ENCODE measurements at regions not wholly inside any gene's neighbourhood (a gene's known extent, or its start where the extent isn't known, plus 50 kb on each side); places are given as distances from the start of the nearest gene placed in this dataset.
"Not testable (repeated sequence)": the region's sequence is repeated elsewhere in the genome, so short reads cannot be mapped to it uniquely, and the experiment has no call there.

DNA sequence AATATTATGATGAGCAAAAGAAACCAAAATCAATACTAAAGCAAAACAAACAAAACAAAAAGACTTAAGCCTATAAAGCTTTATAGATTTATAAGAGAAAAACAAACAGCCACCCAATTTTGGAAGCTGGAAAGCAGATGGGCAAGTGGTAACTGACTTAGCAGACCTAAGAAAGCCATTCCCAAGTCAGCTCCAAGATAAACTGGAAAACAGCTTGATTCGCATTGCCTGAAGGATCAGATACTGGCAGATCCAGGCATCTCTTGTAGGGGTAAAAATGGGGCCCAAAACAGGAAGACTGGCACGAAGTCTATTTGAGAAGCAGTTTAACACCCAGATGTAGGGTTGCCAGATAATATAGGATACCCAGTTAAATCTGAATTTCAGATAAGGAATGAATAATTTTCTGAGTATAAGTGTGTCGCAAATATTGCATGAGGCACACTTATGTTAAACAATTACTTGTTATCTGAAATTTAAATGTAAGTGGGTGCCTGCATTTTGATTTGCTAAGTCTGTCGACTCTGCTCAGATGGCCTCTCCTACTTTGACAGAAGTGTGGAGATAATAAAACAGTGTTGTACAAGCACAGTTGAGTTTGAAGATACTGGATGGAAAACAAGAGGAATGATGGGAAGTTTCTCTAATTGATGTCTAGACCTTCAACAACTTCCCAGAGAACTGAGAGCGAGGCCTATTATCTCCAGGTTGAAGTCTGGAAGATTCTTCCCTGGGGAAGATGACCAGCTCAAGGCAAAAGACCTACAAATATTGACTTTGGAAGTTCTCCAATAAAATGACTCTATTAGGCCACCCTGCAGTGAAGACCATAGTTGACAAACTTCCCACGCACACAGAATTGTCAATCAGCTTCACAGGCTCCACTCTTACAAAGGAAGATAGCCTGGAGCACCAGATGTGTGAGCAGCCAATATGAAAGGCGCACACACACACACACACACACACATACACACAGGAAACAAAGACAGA, 113.4 kb downstream of the FAM50B start:
- no peak for DNase-seq

DNA sequence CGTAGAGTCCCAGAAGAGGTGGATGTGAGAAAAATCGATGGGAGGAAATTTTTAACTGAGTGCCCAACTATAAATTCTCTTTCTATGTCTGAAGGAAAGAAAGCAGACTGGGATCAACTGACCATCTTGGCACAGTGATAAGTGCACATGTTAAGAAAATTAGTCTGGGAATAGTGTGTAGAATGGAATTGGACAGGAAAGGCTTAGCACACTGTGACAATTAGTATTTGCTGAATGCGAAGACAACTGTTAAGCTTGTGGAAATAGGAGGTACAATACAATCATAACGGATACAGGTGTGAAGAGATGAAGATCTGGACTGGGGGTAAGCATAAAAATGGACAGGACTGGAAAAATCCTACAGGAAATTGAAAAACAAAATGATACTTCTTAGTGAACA, 114.3 kb downstream of the FAM50B start:
- no peak for DNase-seq

DNA sequence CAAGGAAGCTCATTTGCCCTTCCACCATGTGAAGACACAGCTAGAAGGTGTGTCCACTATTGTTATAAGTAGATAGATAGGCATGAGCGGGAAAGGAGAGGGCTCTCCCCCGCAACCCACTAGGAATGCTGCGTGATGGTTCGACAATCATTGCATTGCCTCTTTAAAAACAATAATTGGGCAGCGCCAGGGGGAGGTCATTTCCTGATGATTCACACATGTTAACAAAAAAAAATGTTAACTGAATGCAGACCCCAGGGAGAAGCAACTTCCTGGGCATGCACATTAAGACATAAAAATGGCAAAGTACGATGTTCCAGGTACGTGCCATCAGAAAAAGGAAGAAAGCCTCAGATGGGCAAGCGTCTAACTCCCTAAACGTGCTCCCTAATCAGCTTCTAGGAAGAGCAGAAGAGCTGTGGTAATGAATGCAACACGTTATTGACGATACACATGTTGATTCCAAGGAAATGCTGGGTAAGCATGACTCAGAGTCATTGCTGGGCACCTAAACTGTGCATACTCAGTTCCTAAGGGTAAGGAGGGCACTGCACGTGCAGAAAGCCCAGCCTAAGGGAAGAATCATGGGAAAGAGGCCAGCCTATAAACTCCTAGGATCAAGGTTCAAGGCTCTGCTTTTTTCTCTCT, 113.7 kb downstream of the FAM217A start:
- no peak for DNase-seq

DNA sequence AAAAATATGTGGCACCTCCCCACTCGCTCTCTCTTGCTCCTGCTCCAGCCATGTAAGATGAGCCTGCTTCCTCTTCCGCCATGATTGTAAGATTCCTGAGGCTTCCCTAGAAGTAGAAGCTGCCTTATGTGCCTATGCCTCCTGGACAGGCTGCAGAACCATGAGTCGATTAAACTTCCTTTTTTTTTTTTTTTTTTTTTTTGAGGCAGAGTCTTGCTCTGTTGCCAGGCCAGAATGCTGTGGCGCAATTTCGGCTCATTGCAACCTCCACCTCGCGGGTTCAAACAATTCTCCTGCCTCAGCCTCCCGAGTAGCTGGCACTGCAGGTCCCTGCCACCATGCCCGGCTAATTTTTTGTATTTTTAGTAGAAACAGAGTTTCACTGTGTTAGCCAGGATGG, 112.5 kb downstream of the FAM217A start:
- no peak for DNase-seq

GRCh38 chr6:3970097-3970496, 108.8 kb downstream of the FAM217A start:
- no peak for DNase-seq

- DNase-seq = not testable (repeated sequence)
Observed at GRCh38 chr6:3973152-3973551, 105.8 kb downstream of the FAM217A start.

- DNase-seq = peak; percentile 28
Observed at GRCh38 chr6:3977875-3978711, 100.8 kb downstream of the FAM217A start.

- DNase-seq = not testable (repeated sequence)
Observed at GRCh38 chr6:3978966-3979365, 100.0 kb downstream of the FAM217A start.

DNA sequence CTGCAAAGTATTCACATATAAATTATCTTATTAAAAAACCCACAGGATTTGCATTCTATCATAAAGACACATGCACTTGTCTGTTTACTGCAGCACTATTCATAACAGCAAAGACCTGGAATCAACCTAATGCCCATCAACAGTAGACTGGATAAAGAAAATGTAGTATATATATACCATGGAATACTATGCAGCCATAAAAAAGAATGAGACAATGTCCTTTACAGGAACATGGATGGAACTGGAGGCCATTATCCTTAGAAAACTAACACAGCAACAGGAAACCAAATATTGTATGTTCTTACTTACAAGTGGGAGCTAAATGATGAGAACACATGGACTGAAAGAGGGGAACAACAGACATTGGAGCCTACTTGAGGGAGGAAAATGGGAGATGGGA, 97.0 kb downstream of the FAM217A start:
- DNase-seq = no peak

- DNase-seq = no peak
Observed at GRCh38 chr6:3983778-3984177, 95.2 kb downstream of the FAM217A start.

- DNase-seq = no peak
Observed at GRCh38 chr6:3984494-3984893, 94.4 kb downstream of the FAM217A start.

DNA sequence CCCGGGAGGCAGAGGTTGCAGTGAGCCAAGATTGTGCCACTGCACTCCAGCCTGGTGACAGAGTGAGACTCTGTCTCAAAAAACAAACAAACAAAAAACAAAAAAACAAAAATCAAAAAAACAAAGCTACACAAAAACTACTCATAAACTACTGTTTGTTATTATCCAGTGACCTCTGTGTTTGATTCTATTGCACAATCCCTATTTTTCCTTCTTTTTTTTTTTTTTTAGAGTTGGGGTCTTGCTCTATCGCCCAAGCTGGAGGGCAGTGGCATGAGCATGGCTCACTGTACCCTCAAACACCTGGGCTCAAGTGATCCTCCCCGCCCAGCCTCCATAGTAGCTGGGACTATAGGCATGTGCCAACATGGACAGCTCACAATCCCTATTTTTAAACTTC, 92.7 kb downstream of the FAM217A start:
- no peak for DNase-seq

DNA sequence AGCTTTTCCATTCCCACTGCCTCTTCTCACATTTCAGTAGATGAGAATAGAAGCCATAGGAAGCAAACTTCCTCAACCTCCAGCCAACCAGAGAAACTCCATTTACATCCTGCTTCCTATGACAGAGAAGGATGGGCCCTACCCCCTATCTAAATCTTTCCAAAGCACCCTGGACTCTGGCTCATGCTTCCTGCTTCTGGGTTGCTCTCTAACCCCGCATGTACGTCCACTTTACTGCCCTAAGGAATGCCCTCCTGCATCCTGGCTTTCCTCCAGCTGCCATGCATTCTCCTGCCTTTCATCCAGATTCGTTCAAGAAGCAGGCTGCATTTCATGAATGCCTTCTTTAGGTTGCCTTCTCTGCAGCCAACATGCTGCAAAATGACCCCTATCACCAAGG, 91.9 kb downstream of the FAM217A start:
- peak; percentile 86 for DNase-seq

DNA sequence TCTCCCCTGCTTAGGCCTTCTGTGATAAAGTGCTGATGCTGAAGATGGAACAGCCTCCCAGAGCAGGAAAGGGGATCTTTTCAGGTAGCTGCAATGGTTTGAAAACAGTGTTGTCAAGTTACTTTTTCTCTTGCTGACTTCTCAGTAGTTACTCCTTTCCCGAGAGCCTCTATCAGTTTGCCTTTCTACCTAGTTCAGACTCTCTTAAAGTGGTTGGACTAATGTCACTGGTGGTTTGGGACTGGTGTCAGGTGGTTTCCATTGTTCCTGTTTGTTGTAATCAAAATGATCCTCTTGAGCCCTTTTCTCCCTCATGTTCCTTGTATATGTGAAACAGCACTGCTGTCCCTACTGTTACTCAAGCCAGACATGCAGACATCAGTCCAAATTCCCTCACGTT, 91.4 kb downstream of the FAM217A start:
- no peak for DNase-seq

- peak; percentile 54 for DNase-seq
Observed at GRCh38 chr6:3990692-3991491, 88.0 kb downstream of the FAM217A start.

DNA sequence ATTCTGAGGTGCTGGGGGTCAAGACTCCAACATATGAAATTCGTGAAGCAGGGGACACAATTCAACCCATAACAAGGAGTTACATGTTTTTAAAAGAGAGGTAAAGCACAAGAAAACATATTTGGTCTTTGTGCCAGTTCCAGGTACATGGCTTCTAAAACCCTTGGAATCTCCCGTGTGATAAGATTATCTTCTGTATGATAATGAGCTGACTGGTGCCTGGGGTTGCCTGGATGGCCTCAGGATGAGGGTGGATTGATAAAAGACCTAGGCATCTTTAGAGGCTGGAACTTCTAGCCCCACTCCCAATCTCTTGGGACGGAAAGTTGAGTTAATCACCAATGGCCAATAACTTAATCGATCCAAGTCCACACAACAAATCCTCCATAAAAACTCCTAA, 87.0 kb downstream of the FAM217A start:
- no peak for DNase-seq

GRCh38 chr6:3996349-3996748, 82.6 kb downstream of the FAM217A start:
- no peak for DNase-seq

DNA sequence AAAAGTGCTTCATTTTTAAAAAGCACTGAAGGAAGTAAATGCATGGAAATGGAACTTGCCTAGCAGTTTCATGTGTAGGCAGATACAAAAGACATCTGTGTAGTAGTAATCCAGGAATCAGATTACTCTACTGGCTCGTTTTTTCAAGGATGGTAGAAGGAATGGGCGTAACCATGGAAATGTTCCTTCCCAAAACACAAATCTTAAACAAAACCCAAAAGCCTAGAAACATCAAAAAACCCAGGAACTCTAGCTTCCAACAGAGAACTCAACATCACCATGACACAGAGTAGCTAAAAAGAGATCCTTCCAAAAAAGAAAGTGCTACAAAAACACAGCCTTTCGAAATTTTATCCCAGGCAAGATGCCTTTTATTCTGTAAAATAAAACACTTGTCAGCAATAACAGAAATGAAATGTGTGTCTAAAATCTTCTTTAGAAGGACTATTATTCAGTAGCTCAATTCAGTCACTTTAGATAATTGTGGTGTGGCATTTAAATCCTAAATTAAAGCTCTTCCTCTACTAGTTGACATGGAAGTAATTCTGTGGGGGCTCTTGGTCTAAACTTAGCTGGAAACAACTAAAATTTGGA, 81.7 kb downstream of the FAM217A start:
- no peak for DNase-seq

- no peak for DNase-seq
Observed at GRCh38 chr6:3999800-4000661, 78.9 kb downstream of the FAM217A start.

DNA sequence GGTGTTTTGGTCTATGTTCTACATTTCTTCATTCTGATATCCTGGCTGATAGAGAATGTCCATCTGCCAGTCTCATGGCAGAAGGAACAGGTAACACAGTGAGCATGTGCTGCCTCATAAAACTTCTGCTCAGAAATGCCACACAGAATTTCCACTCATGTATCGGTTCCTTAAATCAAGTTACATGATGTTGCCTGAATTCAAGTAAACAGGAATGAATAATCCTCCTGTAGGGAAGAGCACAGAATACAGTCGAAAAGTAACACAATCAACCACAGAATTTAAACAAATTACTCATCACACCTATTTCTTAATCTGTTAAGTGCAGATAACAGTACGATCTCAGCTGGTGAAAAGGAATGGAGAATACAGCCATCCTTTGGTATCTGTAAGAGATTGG, 74.7 kb downstream of the FAM217A start:
- no peak for DNase-seq

Data from NCI-H226 (cell line).